WI38 (cell line): ENCODE measurements at regions not wholly inside any gene's neighbourhood (a gene's known extent, or its start where the extent isn't known, plus 50 kb on each side); places are given as distances from the start of the nearest gene placed in this dataset.

Source experiments
- H3K4me3 ChIP-seq: 2 replicates; pipeline ENCODE4 v1.5.1; 2011; ENCODE audit warnings: low read depth, mild to moderate bottlenecking, control low read depth, low read length
- TF ChIP-seq, protein P1 (sequence below): IDR thresholded peaks from 2 replicates; pipeline ENCODE4 v1.5.1; 2012; ENCODE audit warnings: low read depth, mild to moderate bottlenecking, control low read depth, low read length

DNA sequence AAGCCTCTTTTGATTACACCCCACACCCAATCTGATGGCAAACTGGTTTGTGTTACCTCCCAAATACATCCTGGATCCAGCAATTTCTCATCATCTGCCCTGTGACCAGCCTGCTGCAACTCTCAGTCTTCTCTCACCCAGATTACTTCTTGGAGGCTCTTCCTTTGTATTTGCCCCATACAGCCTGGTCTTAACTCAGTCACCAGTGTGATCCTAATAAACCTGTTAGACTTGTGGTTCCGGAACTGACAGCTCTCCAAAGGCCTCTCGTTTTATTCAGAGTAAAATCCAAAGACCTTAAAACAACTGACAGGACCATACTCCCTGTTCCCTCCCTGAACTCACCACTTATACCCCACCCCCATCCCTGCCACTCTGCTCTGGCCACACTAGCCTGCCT lies 228.2 kb upstream of the PAPPA start:
- TF ChIP-seq, protein P1, sequence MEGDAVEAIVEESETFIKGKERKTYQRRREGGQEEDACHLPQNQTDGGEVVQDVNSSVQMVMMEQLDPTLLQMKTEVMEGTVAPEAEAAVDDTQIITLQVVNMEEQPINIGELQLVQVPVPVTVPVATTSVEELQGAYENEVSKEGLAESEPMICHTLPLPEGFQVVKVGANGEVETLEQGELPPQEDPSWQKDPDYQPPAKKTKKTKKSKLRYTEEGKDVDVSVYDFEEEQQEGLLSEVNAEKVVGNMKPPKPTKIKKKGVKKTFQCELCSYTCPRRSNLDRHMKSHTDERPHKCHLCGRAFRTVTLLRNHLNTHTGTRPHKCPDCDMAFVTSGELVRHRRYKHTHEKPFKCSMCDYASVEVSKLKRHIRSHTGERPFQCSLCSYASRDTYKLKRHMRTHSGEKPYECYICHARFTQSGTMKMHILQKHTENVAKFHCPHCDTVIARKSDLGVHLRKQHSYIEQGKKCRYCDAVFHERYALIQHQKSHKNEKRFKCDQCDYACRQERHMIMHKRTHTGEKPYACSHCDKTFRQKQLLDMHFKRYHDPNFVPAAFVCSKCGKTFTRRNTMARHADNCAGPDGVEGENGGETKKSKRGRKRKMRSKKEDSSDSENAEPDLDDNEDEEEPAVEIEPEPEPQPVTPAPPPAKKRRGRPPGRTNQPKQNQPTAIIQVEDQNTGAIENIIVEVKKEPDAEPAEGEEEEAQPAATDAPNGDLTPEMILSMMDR: no peak
- H3K4me3 ChIP-seq: no peak overlapping the region

DNA sequence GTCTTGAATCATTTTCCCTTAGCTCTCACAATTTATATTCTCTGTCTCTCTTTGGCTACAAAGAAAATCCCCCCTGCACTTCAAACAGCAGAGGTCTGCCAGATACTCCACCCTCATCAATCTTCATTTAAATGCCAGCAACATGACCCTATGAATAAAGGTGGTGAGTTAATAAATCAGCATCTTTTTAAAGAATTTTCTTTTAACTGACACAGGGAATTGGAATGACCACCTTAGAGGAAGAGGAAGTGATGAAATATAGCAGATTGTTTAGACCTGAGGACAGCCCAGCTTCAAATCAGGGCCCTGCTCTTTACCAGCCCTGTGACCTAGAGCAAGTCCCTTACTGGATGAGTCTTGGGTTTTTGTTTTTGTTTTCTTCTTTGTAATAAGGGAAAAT lies 223.1 kb upstream of the PAPPA start:
- TF ChIP-seq, protein P1: no peak
- H3K4me3 ChIP-seq: no peak overlapping the region

DNA sequence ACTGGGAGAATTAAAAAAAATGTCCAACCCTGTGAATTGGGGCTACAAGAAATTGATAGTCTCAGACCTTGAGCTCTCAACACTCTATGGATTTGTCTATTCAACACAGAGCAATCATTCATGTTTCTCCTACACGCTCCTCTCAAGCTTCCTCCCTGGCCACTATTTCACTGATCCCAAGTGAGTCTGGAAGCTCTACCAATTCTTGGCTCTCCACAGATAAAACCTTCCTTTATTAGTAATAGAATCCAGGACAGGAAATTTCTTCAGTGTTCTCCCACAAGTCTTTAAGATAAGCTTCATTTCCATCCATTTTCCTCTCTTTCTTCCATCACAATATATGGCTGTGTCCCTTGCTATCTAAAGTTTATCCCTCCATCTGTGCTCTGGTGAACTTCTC lies 215.1 kb upstream of the PAPPA start:
- TF ChIP-seq, protein P1: no peak

DNA sequence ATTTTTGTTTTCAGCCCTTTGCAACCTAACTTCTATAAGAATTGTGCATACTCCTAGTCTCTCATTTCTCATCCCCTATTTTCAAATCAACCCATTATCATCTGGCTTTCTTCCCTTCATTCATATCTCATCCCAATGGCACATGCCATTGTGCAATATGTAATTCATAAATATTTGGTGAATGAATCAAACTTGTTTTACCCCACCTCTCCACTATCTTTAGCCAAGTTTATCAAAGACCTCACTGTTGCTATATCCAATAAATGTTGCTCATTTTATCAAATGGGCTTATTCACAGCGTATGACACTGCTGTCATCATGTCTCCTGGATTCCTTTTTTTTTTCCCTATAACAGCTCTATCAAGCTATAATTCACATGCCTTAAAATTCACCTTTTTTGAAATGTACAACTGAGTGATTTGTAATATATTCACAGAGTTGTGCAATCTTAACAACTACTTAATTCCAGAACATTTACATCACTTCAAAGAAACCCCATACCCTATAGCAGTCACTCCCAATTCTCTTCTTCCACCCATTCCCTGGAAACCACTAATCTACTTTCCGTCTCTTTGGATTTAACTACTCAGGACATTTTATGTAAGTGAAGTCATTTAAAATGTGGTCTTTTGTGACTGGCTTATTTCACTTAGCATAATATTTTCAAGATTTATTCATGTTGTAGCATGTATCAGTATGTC lies 214.4 kb upstream of the PAPPA start:
- TF ChIP-seq, protein P1: no peak

More for the DNA sequence above, 215.1 kb upstream of the PAPPA start:
- H3K4me3 ChIP-seq: no peak overlapping the region

DNA sequence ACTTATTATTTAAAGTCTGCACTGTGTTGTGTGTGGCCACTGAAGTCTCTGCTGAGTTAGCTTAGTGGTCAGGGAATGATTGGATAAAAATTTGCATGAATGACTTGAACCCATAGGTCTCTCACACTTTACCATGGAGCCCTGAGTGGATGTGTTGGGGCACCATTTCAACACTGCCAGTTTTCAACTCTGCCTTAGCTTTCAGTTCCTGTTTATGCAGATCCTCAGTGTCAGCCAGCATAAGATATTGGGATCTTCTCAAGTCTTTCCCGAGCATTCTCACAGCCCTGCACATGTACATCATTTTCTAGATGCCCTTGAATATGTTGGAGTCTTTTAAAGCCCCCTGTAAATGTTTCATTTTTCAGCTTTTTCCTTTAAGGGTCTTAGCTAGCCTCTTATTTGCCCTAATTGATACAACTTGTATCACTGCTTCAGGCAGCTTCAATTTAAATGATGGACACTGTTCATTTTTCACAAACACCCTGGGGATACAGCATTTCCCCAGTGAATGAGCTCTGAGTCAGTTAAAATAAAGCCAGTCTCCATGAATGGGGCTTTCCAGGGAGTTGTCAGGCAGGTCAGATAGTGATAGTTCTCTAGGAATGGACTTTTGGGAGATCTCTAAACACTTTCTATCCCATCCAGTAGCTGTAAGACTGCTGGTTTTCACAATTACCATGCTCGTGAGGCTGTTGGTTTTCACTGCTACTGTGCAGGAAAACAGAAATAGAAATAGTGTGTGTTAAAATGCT lies 211.9 kb upstream of the PAPPA start:
- no peak overlapping the region for H3K4me3 ChIP-seq
- TF ChIP-seq, protein P1: no peak

More for the DNA sequence above, 214.4 kb upstream of the PAPPA start:
- no peak overlapping the region for H3K4me3 ChIP-seq

DNA sequence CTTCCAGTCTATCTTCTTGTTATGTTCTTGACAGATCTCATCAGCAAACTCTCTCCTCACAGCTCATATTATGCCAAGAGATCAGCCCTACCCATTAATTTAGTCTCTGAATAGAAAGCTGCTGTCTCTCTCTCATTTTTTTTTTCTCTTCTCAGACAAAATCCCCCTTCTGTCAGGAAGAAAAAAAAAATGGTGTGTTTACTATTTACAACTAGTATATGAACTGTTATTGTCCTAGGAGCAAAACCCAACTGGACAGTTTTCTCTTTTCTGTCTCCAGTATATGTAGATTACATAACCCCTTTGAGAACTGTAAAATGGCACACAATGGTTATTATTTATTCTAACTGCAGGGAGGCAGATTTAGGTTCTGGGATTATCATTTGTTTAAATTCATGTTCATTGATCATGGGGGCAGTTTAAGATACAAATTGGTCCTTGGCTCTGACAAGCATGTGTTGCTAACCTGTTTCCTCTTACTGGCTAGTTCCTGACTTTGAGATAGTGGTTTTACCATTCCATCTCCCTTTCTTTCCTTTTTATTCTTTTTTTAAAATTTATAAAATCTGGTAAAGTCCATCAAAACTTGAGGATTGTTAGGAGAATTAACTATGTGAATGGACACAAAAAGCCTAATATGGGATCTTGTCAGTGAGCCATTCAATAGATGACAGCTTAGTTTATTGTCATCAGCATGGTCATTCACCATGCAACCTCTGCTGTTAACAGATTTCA lies 210.0 kb upstream of the PAPPA start:
- peak overlapping the region; percentile 8; the same call in 1 of the 2 replicates for H3K4me3 ChIP-seq
- TF ChIP-seq, protein P1: no peak
